ENCODE measurements at regions not wholly inside any gene's neighbourhood (a gene's known extent, or its start where the extent isn't known, plus 50 kb on each side); places are given as distances from the start of the nearest gene placed in this dataset.

DNA sequence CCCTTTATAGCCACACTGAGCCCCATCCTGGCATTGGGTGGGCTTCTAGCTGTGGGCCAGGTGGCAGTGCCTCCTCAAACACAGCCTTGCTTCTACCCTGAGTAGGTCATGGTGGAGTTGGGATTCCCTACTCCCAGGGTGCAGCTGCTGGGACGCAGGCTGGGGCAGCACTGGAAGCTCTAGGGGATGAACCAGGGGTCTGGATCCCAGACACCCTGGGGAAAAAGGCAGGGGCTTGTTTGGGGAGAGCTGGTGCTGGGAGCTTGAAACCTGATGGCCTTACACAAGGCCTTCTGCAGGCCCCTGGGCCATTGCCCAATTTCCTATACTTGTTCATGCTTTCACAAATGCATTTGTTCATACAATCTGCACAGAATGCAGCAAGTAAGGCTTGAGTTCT is 103.7 kb upstream of the CTBP2 start:
- TF ChIP-seq, protein P1, sequence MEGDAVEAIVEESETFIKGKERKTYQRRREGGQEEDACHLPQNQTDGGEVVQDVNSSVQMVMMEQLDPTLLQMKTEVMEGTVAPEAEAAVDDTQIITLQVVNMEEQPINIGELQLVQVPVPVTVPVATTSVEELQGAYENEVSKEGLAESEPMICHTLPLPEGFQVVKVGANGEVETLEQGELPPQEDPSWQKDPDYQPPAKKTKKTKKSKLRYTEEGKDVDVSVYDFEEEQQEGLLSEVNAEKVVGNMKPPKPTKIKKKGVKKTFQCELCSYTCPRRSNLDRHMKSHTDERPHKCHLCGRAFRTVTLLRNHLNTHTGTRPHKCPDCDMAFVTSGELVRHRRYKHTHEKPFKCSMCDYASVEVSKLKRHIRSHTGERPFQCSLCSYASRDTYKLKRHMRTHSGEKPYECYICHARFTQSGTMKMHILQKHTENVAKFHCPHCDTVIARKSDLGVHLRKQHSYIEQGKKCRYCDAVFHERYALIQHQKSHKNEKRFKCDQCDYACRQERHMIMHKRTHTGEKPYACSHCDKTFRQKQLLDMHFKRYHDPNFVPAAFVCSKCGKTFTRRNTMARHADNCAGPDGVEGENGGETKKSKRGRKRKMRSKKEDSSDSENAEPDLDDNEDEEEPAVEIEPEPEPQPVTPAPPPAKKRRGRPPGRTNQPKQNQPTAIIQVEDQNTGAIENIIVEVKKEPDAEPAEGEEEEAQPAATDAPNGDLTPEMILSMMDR (IDR thresholded peaks at IDR 0.05): no peak
- no peak for TF ChIP-seq POLR2A (IDR thresholded peaks at IDR 0.05)

Data from esophagus squamous epithelium (tissue), 4 donors.